ENCODE measurements at regions not wholly inside any gene's neighbourhood (a gene's known extent, or its start where the extent isn't known, plus 50 kb on each side); places are given as distances from the start of the nearest gene placed in this dataset.

GRCh38 chr15:25493823-25494526, 55.2 kb upstream of the UBE3A start:
- Histone ChIP-seq H2AFZ (ENCODE audit: low read depth, low read length) (no peak overlapping the region), H3K9ac (replicated peaks; ENCODE audit: extremely low read depth, insufficient read depth, low read length) (no peak overlapping the region), H3K36me3 (ENCODE audit: control insufficient read depth in 2 of 2, extremely low read depth in 1 of 2, insufficient read depth in 2 of 2, low read length in 2 of 2) (no peaks in the 10 kb centered on the region), H3K4me2 (ENCODE audit: insufficient read depth, low read length) (no peak overlapping the region), H3K79me2 (ENCODE audit: control insufficient read depth, insufficient read depth, low read length) (no peaks in the 10 kb centered on the region), H3K27me3 (ENCODE audit: control insufficient read depth in 2 of 2, insufficient read depth in 2 of 2, low read length in 2 of 2) (no peaks in the 10 kb centered on the region), H4K20me1 (replicated peaks; ENCODE audit: control insufficient read depth, extremely low read depth, insufficient read depth, low read length) (no peaks in the 10 kb centered on the region), H3K4me1 (ENCODE audit: control insufficient read depth, extremely low read depth, insufficient read depth, low read length) (no peaks in the 10 kb centered on the region), H3K9me1 (replicated peaks; ENCODE audit: control insufficient read depth, extremely low read depth, insufficient read depth, low read length) (no peaks in the 10 kb centered on the region), H3K27ac (ENCODE audit: insufficient read depth, low read depth, low read length) (no peak overlapping the region), H3K9me3 (replicated peaks; ENCODE audit: control insufficient read depth, insufficient read depth, low read length) (no peaks in the 10 kb centered on the region), H3K4me3 (replicated peaks in 1 of 3; ENCODE audit: insufficient read depth in 1 of 3, low read depth in 1 of 3, low read length in 3 of 3) (no peak overlapping the region)
- no peak for FAIRE-seq
- CTCF ChIA-PET = no interaction called here
- TF ChIP-seq EZH2 (IDR thresholded peaks at IDR 0.05; ENCODE audit: borderline replicate concordance, low read depth, low read length, severe bottlenecking) = no peak
- TF ChIP-seq MYC (IDR thresholded peaks at IDR 0.05; ENCODE audit: low read depth, low read length) = no peak
- TF ChIP-seq GATA2 (IDR thresholded peaks at IDR 0.05; ENCODE audit: insufficient read depth, insufficient read length, low read depth, low read length) = no peak
- no peak for TF ChIP-seq POLR2AphosphoS5 (IDR thresholded peaks at IDR 0.05; ENCODE audit: insufficient read depth, low read depth, low read length)
- TF ChIP-seq MAX (IDR thresholded peaks at IDR 0.05; ENCODE audit: insufficient read depth, insufficient read length) = no peak
- TF ChIP-seq JUN (IDR thresholded peaks at IDR 0.05; ENCODE audit: borderline replicate concordance, insufficient read depth, insufficient read length, low read depth) = no peak
- no peak for TF ChIP-seq CTCF (IDR thresholded peaks at IDR 0.05; ENCODE audit: extremely low read depth in 1 of 2, insufficient read depth in 1 of 2, low read depth in 1 of 2, low read length in 2 of 2)
- no peak for TF ChIP-seq FOS (IDR thresholded peaks at IDR 0.05; ENCODE audit: borderline replicate concordance, insufficient read depth, low read length)
- TF ChIP-seq POLR2A (IDR thresholded peaks at IDR 0.05; ENCODE audit: low read depth, low read length) = no peak
- dilution Hi-C loops (cut with MboI; ENCODE audit: extremely low pct_ligation_motif_present, low sequenced_read_pairs) = no loop called here
- POLR2A ChIA-PET = no interaction called here
- BruUV-seq (replicated peaks) = no TSS peak
- intact Hi-C loops (cut with micrococcal nuclease) = no loop called here
- no peak for DNase-seq (ENCODE audit: low read depth, low spot score)
